A549 (cell line): ENCODE measurements at regions not wholly inside any gene's neighbourhood (a gene's known extent, or its start where the extent isn't known, plus 50 kb on each side); places are given as distances from the start of the nearest gene placed in this dataset.

Experiments used
- CBX8 ChIP-seq: fragments of 200-600 bp; sonication (generic); IDR thresholded peaks from 2 replicates; pipeline ENCODE4 v1.6.1; 2016
- CTCF ChIP-seq: fragments of >200 bp; sonication (Bioruptor Twin); formaldehyde crosslinking; IDR thresholded peaks from 3 replicates; pipeline ENCODE4 v1.5.1; 2016
- ELK1 ChIP-seq: fragments of 150-350 bp; IDR thresholded peaks from 2 replicates; pipeline ENCODE4 v1.6.1; 2014; ENCODE audit warnings: low read depth, mild to moderate bottlenecking, low read length
- PBX3 ChIP-seq: IDR thresholded peaks from 2 replicates; pipeline ENCODE4 v1.6.1; 2012
- POLR2A ChIP-seq: IDR thresholded peaks from 2 replicates; pipeline ENCODE4 v1.6.1; 2012; ENCODE audit warnings: mild to moderate bottlenecking, low read length
- POLR2AphosphoS2 ChIP-seq: conservative IDR thresholded peaks from 2 replicates; pipeline ENCODE4 v1.6.1; 2012; ENCODE audit warnings: low read length, improper control_type of control experiment, inconsistent platforms
- RAD21 ChIP-seq, 2 experiments: fragments of >200 bp in 1 of 2; sonication (Bioruptor Twin) in 1 of 2; formaldehyde crosslinking in 1 of 2; IDR thresholded peaks in 1 of 2; conservative IDR thresholded peaks in 1 of 2; 2 replicates in 1 of 2; 3 replicates in 1 of 2; pipeline ENCODE4 v1.6.1; 2012 to 2018; ENCODE audit warnings: inconsistent platforms in 1 of 2
- USF2 ChIP-seq: fragments of 450-650 bp; IDR thresholded peaks from 2 replicates; pipeline ENCODE4 v1.6.1; 2014; ENCODE audit warnings: antibody characterized with exemption
- TF ChIP-seq, protein P1 (sequence below): fragments of 200-600 bp; sonication (generic); IDR thresholded peaks from 2 replicates; pipeline ENCODE4 v1.6.1; 2016; ENCODE audit warnings: antibody characterized with exemption, mild to moderate bottlenecking, moderate library complexity

DNA sequence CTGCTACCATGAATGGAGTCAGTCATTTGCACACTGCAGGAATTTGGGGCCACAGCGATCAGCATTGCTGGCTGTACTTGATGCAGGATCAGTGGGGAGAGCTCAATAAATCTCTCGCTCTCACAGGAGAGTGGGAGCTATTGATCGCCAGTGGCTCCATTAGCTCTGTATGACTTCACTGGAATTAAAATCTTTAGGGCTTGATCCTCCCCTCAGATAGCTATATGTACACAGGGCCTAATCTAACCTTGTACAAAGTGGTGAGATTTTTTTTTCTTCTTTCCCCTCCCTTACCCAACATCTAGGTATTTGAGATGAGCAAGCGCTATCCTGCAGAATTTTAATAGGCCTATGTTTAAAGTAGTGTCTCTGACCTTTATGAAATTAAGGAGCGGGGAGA is 84.9 kb downstream of the IZUMO3 start:
- TF ChIP-seq POLR2AphosphoS2 (no peak), CTCF (no peak), ELK1 (no peak), POLR2A (no peak), CBX8 (no peak), PBX3 (no peak), RAD21 (conservative IDR thresholded peaks at IDR 0.05 in 1 of 2, IDR thresholded peaks at IDR 0.05 in 1 of 2) (no peak), USF2 (no peak)
- TF ChIP-seq, protein P1, sequence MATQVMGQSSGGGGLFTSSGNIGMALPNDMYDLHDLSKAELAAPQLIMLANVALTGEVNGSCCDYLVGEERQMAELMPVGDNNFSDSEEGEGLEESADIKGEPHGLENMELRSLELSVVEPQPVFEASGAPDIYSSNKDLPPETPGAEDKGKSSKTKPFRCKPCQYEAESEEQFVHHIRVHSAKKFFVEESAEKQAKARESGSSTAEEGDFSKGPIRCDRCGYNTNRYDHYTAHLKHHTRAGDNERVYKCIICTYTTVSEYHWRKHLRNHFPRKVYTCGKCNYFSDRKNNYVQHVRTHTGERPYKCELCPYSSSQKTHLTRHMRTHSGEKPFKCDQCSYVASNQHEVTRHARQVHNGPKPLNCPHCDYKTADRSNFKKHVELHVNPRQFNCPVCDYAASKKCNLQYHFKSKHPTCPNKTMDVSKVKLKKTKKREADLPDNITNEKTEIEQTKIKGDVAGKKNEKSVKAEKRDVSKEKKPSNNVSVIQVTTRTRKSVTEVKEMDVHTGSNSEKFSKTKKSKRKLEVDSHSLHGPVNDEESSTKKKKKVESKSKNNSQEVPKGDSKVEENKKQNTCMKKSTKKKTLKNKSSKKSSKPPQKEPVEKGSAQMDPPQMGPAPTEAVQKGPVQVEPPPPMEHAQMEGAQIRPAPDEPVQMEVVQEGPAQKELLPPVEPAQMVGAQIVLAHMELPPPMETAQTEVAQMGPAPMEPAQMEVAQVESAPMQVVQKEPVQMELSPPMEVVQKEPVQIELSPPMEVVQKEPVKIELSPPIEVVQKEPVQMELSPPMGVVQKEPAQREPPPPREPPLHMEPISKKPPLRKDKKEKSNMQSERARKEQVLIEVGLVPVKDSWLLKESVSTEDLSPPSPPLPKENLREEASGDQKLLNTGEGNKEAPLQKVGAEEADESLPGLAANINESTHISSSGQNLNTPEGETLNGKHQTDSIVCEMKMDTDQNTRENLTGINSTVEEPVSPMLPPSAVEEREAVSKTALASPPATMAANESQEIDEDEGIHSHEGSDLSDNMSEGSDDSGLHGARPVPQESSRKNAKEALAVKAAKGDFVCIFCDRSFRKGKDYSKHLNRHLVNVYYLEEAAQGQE, result no peak
